ENCODE measurements at regions not wholly inside any gene's neighbourhood (a gene's known extent, or its start where the extent isn't known, plus 50 kb on each side); places are given as distances from the start of the nearest gene placed in this dataset.

- TF ChIP-seq CTCF (conservative IDR thresholded peaks at IDR 0.05; ENCODE audit: low read length) = no peak
- TF ChIP-seq EZH2phosphoT487 (IDR thresholded peaks at IDR 0.05; ENCODE audit: borderline replicate concordance, low read depth, low read length) = no peak
Measured at GRCh38 chr10:61172182-61172926, 228.4 kb upstream of the RHOBTB1 start.

Measured in OCI-LY7 (cell line).